T-helper 2 cell (primary cell): ENCODE measurements at regions not wholly inside any gene's neighbourhood (a gene's known extent, or its start where the extent isn't known, plus 50 kb on each side); places are given as distances from the start of the nearest gene placed in this dataset.

Source experiments
- DNase-seq, 5 experiments: peaks; one replicate each; pipeline versions ENCODE4 v3.0.0 to v3.0.0-alpha.2; 2012 to 2022

GRCh38 chr5:103336941-103337340 is 78.4 kb downstream of the MACIR start:
- DNase-seq: no peak

- no peak for DNase-seq
Measured at GRCh38 chr5:103333376-103333775, 74.8 kb downstream of the MACIR start.

GRCh38 chr5:103330875-103331274 is 72.3 kb downstream of the MACIR start:
- DNase-seq: no peak
